Panc1 (cell line): ENCODE measurements at regions not wholly inside any gene's neighbourhood (a gene's known extent, or its start where the extent isn't known, plus 50 kb on each side); places are given as distances from the start of the nearest gene placed in this dataset.

ENCODE experiments used
- ATAC-seq: fragments of 200-7000 bp; cut with Tn5 transposase; 2 replicates; pipeline ENCODE4 v1.9.1; 2020; ENCODE audit warnings: mild to moderate bottlenecking, moderate library complexity
- BruUV-seq: library from RNA; stranded (reverse); fragments of 400-500 nt; replicated peaks from 2 replicates; lab custom pipeline; 2021; lab: Mats Ljungman, UMichigan
- CTCF ChIA-PET: fragments of 300-600 bp; sonication (Branson Sonifier 250); formaldehyde crosslinking; loops from one replicate; lab custom pipeline; 2022; ENCODE audit warnings: antibody characterized with exemption; lab: Charles Lee
- POLR2A ChIA-PET: fragments of 300-600 bp; sonication (Branson Sonifier 250); formaldehyde crosslinking; loops from one replicate; lab custom pipeline; 2022; ENCODE audit warnings: antibody characterized with exemption; lab: Charles Lee
- DNase-seq: peaks from one replicate; pipeline ENCODE4 v3.0.0-alpha.2; 2010; ENCODE audit warnings: low read depth, low spot score
- H3K27ac ChIP-seq: 2 replicates; pipeline ENCODE4 v1.5.1; 2011; ENCODE audit warnings: mild to moderate bottlenecking, low read length, inconsistent platforms
- H3K27me3 ChIP-seq: fragments of 200-500 bp; sonication (Bioruptor generic); 2 replicates; pipeline ENCODE4 v1.6.0; 2014; ENCODE audit warnings: low read length, inconsistent platforms; ENCODE audit not compliant: control insufficient read depth, insufficient read depth
- H3K36me3 ChIP-seq: fragments of 200-500 bp; sonication (Bioruptor generic); 2 replicates; pipeline ENCODE4 v1.5.1; 2014; ENCODE audit warnings: inconsistent platforms, mild to moderate bottlenecking, low read length, moderate library complexity; ENCODE audit not compliant: control insufficient read depth, insufficient read depth
- H3K4me1 ChIP-seq: 2 replicates; pipeline ENCODE4 v1.5.1; 2011; ENCODE audit warnings: inconsistent platforms, mild to moderate bottlenecking, low read length, moderate library complexity; ENCODE audit not compliant: control insufficient read depth, insufficient read depth
- H3K4me3 ChIP-seq, 2 experiments: 2 replicates each; pipeline ENCODE4 v1.5.1; 2011 to 2012; ENCODE audit warnings: low read depth in 2 of 2, low read length in 2 of 2, mild to moderate bottlenecking in 2 of 2, inconsistent platforms in 1 of 2, moderate library complexity in 1 of 2
- H3K9me3 ChIP-seq: fragments of 200-500 bp; sonication (Bioruptor generic); 2 replicates; pipeline ENCODE4 v1.5.1; 2014; ENCODE audit warnings: low read depth, mild to moderate bottlenecking, inconsistent platforms, low read length, moderate library complexity; ENCODE audit not compliant: control insufficient read depth, insufficient read depth
- POLR2AphosphoS5 ChIP-seq: IDR thresholded peaks from 2 replicates; pipeline ENCODE4 v1.6.1; 2012; ENCODE audit warnings: mild to moderate bottlenecking, low read depth, low read length, moderate library complexity
- SIN3A ChIP-seq: IDR thresholded peaks from 2 replicates; pipeline ENCODE4 v1.6.1; 2012; ENCODE audit warnings: low read depth, mild to moderate bottlenecking, low read length, moderate library complexity, borderline replicate concordance; ENCODE audit not compliant: insufficient read depth
- TCF7L2 ChIP-seq: IDR thresholded peaks from 2 replicates; pipeline ENCODE4 v1.6.1; 2011; ENCODE audit warnings: mild to moderate bottlenecking, low read depth, low read length, inconsistent platforms
- in situ Hi-C: cut with HindIII; loops from 2 replicates; pipeline ENCODE4 v1.10.0; 2016; ENCODE audit warnings: low sequenced_read_pairs, low pct_unique_long_range_greater_than_20kb
- intact Hi-C: fragments of 100-400 bp; cut with micrococcal nuclease; formaldehyde crosslinking; loops from one replicate; pipeline ENCODE4 v1.10.0; 2022; ENCODE audit not compliant: unreplicated experiment
- TF ChIP-seq, protein P1 (sequence below): fragments of 450-650 bp; IDR thresholded peaks from 2 replicates; pipeline ENCODE4 v1.5.1; 2017; ENCODE audit warnings: mild to moderate bottlenecking
- TF ChIP-seq, protein P2 (sequence below), 2 experiments: IDR thresholded peaks; 2 replicates each; pipeline ENCODE4 v1.6.1; 2011 to 2012; ENCODE audit warnings: low read depth in 2 of 2, control low read depth in 1 of 2, low read length in 1 of 2, mild to moderate bottlenecking in 1 of 2, moderate library complexity in 1 of 2; ENCODE audit not compliant: insufficient read depth in 1 of 2

DNA sequence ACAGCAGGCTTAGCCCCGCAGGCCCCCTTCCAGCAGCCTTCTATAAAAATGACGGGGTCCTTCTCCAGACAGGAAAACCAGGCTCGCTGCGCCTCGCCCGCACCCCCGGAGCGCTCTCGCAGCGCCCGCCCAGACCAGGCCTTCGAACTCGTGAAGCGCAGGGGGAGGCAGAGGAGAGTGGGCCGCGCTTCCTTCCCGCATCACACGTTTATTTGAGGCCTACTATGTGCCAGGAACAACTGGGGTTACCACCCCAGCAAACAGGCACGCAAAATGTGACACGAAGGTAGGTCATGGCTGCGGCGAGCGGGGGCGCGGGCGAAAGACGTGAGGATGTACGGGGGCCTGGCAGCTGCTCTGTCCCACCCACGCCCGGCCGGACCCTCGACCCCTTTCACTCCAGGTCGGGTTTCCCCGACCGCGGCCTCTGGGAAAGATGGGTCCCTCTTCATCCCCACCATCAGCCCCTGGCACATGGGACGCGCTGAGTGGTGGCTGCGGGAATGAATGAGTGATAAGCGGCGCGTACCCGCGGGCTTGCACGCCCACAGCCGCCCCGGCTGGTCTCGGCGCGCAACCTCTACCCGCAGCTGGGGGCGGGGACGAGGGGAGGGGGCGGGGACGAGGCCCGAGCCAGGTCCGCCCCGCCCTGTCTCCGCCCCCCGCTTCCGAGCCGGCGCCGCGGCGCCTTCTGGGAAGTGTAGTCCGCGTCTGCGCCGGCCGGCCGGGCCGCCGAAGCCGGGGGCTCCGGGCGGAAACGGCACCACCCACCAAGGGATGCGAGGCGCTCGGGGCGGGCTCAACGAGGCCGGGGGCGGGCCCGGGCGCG lies 59.1 kb downstream of the ZNF467 start:
- ATAC-seq = peak; percentile 97
- ChIA-PET CTCF (interaction anchor here (0.6 to 0.7 kb wide), 3 partner anchors 13 to 206 kb away, joined by 3 to 4 read pairs (median 3); no protein-coding TSS in a partner anchor), POLR2A (interaction anchor here (0.7 to 0.8 kb wide), 2 partner anchors 38 to 519 kb away, joined by 3 read pairs; no protein-coding TSS in a partner anchor)
- intact Hi-C loops = no loop called here
- DNase-seq = no peak
- H3K27me3 ChIP-seq = no peaks in the 10 kb centered on the region
- in situ Hi-C loops = no loop called here
- peak overlapping the region; percentile 75 for H3K27ac ChIP-seq
- H3K4me1 ChIP-seq = peaks cover 3% of the 10 kb centered on the region; the same call in 1 of the 2 replicates
- TF ChIP-seq POLR2AphosphoS5 (peak; percentile 47; the same call in 1 of the 2 replicates), SIN3A (no peak), TCF7L2 (no peak)
- TF ChIP-seq, protein P1, sequence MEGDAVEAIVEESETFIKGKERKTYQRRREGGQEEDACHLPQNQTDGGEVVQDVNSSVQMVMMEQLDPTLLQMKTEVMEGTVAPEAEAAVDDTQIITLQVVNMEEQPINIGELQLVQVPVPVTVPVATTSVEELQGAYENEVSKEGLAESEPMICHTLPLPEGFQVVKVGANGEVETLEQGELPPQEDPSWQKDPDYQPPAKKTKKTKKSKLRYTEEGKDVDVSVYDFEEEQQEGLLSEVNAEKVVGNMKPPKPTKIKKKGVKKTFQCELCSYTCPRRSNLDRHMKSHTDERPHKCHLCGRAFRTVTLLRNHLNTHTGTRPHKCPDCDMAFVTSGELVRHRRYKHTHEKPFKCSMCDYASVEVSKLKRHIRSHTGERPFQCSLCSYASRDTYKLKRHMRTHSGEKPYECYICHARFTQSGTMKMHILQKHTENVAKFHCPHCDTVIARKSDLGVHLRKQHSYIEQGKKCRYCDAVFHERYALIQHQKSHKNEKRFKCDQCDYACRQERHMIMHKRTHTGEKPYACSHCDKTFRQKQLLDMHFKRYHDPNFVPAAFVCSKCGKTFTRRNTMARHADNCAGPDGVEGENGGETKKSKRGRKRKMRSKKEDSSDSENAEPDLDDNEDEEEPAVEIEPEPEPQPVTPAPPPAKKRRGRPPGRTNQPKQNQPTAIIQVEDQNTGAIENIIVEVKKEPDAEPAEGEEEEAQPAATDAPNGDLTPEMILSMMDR = no peak
- TF ChIP-seq, protein P2, sequence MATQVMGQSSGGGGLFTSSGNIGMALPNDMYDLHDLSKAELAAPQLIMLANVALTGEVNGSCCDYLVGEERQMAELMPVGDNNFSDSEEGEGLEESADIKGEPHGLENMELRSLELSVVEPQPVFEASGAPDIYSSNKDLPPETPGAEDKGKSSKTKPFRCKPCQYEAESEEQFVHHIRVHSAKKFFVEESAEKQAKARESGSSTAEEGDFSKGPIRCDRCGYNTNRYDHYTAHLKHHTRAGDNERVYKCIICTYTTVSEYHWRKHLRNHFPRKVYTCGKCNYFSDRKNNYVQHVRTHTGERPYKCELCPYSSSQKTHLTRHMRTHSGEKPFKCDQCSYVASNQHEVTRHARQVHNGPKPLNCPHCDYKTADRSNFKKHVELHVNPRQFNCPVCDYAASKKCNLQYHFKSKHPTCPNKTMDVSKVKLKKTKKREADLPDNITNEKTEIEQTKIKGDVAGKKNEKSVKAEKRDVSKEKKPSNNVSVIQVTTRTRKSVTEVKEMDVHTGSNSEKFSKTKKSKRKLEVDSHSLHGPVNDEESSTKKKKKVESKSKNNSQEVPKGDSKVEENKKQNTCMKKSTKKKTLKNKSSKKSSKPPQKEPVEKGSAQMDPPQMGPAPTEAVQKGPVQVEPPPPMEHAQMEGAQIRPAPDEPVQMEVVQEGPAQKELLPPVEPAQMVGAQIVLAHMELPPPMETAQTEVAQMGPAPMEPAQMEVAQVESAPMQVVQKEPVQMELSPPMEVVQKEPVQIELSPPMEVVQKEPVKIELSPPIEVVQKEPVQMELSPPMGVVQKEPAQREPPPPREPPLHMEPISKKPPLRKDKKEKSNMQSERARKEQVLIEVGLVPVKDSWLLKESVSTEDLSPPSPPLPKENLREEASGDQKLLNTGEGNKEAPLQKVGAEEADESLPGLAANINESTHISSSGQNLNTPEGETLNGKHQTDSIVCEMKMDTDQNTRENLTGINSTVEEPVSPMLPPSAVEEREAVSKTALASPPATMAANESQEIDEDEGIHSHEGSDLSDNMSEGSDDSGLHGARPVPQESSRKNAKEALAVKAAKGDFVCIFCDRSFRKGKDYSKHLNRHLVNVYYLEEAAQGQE (IDR thresholded peaks at IDR 0.05; ENCODE audit: insufficient read depth in 1 of 2, low read depth in 2 of 2, low read length in 1 of 2) = no peak
- H3K4me3 ChIP-seq = peak overlapping the region; percentile 69 to 72
- no peaks in the 10 kb centered on the region for H3K36me3 ChIP-seq
- BruUV-seq = no TSS peak
- H3K9me3 ChIP-seq = peaks cover 14% of the 10 kb centered on the region; the same call in 1 of the 2 replicates

DNA sequence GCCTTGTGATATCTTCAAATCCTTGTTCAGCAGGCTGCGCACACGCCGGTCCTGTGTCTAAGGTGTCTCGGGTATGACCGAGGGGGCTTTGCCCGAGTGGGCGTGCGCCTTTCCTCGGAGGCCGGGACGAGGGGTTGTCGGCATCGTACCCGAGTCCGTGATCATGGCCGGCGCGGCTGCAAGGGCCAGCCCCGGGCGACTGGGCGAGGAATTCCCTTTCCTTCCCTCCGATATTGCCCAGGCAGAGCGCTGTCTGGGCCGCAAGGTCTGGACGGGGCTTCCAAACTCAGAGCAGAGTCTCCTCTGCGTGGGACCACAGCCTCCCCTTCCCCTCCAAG lies 59.7 kb downstream of the ZNF467 start:
- peak overlapping the region; percentile 75 for H3K27ac ChIP-seq
- H3K9me3 ChIP-seq = peaks cover 14% of the 10 kb centered on the region; the same call in 1 of the 2 replicates
- H3K4me3 ChIP-seq = peak overlapping the region; percentile 69 to 72; a peak in 3 of 4 replicates
- no TSS peak for BruUV-seq
- no peaks in the 10 kb centered on the region for H3K36me3 ChIP-seq
- intact Hi-C loops = no loop called here
- in situ Hi-C loops = no loop called here
- no peak for DNase-seq
- POLR2A ChIA-PET = no interaction called here
- no peak for TF ChIP-seq SIN3A
- TF ChIP-seq, protein P2 (IDR thresholded peaks at IDR 0.05; ENCODE audit: insufficient read depth in 1 of 2, low read depth in 2 of 2, low read length in 1 of 2) = no peak
- TF ChIP-seq POLR2AphosphoS5 = no peak
- TF ChIP-seq, protein P1 = no peak
- no peak for TF ChIP-seq TCF7L2
- no peak for ATAC-seq
- no peaks in the 10 kb centered on the region for H3K27me3 ChIP-seq
- peaks cover 3% of the 10 kb centered on the region; the same call in 1 of the 2 replicates for H3K4me1 ChIP-seq
- CTCF ChIA-PET = no interaction called here
